Testis (tissue), 2 donors: ENCODE measurements at regions not wholly inside any gene's neighbourhood (a gene's known extent, or its start where the extent isn't known, plus 50 kb on each side); places are given as distances from the start of the nearest gene placed in this dataset.

Experiments
- CTCF ChIP-seq, 3 experiments: fragments of 450-650 bp in 2 of 3; fragments of 200-600 bp in 1 of 3; sonication (generic) in 1 of 3; IDR thresholded peaks; one replicate each; pipeline ENCODE4 v1.5.1; 2016 to 2019; ENCODE audit warnings: antibody characterized with exemption in 3 of 3, mild to moderate bottlenecking in 2 of 3, moderate library complexity in 1 of 3
- POLR2A ChIP-seq: fragments of 450-650 bp; IDR thresholded peaks from one replicate; pipeline ENCODE4 v1.6.1; 2017; ENCODE audit warnings: antibody characterized with exemption, mild to moderate bottlenecking, moderate library complexity

DNA sequence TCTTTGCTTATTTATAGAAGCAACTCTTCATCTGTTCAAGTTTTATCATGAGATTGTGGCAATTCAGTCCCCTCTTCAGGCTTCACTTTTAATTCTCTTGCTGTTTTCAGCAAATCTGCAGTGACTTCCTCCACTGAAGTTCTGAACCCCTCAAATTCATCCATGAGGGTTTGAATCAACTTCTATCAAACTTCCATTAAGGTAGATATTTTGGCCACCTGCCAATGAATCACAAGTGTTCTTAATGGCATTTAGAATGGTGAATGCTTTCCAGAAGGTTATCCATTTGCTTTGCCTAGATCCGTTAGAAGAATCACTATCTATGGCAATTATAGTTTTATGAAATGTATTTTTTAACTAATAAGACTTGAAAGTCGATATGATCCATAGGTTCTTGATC lies 946.7 kb upstream of the B3GALT2 start:
- TF ChIP-seq CTCF (IDR thresholded peaks at IDR 0.05) (no peak), POLR2A (no peak)
